ENCODE measurements at regions not wholly inside any gene's neighbourhood (a gene's known extent, or its start where the extent isn't known, plus 50 kb on each side); places are given as distances from the start of the nearest gene placed in this dataset.

DNA sequence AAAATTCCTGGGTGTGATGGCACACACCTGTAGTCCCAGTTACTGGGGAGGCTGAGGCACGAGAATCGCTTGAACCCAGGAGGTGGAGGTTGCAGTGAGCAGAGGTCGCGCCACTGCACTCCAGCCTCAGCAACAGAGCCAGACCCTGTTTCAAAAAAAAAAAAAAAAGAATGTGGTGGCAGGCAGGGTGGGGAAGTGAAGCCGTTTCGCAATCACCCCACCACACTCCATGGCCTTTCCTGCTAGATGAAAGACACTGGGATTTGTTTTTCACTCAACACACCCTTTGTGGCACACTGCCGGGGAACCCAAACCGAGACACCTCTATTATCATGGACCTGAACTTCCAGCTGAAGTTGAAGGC, 172.4 kb upstream of the IQSEC1 start:
- BruUV-seq (replicated peaks): no TSS peak
- Mint-ChIP-seq H3K36me3 (ENCODE audit: insufficient read depth, unreplicated experiment) (no peaks in the 10 kb centered on the region), H3K9me3 (ENCODE audit: low read depth, unreplicated experiment) (no peaks in the 10 kb centered on the region), H3K27me3 (ENCODE audit: unreplicated experiment) (peaks cover 27% of the 10 kb centered on the region), H3K4me1 (ENCODE audit: low read depth, unreplicated experiment) (no peaks in the 10 kb centered on the region), H3K27ac (ENCODE audit: unreplicated experiment) (no peak overlapping the region), H3K4me3 (ENCODE audit: low read depth, unreplicated experiment) (no peak overlapping the region)
- CTCF ChIA-PET: no interaction called here
- TF ChIP-seq, protein P1, sequence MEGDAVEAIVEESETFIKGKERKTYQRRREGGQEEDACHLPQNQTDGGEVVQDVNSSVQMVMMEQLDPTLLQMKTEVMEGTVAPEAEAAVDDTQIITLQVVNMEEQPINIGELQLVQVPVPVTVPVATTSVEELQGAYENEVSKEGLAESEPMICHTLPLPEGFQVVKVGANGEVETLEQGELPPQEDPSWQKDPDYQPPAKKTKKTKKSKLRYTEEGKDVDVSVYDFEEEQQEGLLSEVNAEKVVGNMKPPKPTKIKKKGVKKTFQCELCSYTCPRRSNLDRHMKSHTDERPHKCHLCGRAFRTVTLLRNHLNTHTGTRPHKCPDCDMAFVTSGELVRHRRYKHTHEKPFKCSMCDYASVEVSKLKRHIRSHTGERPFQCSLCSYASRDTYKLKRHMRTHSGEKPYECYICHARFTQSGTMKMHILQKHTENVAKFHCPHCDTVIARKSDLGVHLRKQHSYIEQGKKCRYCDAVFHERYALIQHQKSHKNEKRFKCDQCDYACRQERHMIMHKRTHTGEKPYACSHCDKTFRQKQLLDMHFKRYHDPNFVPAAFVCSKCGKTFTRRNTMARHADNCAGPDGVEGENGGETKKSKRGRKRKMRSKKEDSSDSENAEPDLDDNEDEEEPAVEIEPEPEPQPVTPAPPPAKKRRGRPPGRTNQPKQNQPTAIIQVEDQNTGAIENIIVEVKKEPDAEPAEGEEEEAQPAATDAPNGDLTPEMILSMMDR (IDR thresholded peaks at IDR 0.05; ENCODE audit: unreplicated experiment): no peak
- no peak for DNase-seq
- intact Hi-C loops (cut with micrococcal nuclease; ENCODE audit: unreplicated experiment): no loop called here

DNA sequence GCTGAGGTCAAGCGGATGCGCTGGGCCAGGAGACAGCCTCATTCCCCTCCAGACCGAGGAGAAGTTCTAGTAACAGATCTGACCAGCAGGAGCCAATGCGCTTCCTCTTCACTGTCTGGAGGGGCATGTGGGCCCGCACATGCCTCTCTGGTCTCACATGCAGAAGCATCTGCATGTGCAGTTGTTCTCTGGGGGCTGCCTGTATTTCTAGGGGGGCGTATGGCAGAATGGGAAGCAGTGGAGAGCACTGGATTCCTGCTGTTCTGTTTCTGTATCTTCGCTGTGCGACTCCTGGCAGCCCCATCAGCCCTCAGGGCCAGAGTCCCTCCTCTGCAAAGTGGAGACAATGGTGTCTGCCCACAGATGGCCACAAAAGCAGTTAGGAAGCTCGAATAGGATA, 170.4 kb upstream of the IQSEC1 start:
- H3K9me3 Mint-ChIP-seq (ENCODE audit: low read depth, unreplicated experiment): no peaks in the 10 kb centered on the region
- H3K27ac Mint-ChIP-seq (ENCODE audit: unreplicated experiment): no peak overlapping the region
- no peaks in the 10 kb centered on the region for H3K4me1 Mint-ChIP-seq (ENCODE audit: low read depth, unreplicated experiment)
- TF ChIP-seq, protein P1 (IDR thresholded peaks at IDR 0.05; ENCODE audit: unreplicated experiment): no peak
- CTCF ChIA-PET: no interaction called here
- intact Hi-C loops (cut with micrococcal nuclease; ENCODE audit: unreplicated experiment): no loop called here
- H3K4me3 Mint-ChIP-seq (ENCODE audit: low read depth, unreplicated experiment): no peak overlapping the region
- DNase-seq: no peak
- peaks cover 37% of the 10 kb centered on the region for H3K27me3 Mint-ChIP-seq (ENCODE audit: unreplicated experiment)
- BruUV-seq (replicated peaks): no TSS peak
- no peaks in the 10 kb centered on the region for H3K36me3 Mint-ChIP-seq (ENCODE audit: insufficient read depth, unreplicated experiment)

GRCh38 chr3:13242364-13242737, 169.1 kb upstream of the IQSEC1 start:
- Mint-ChIP-seq H3K27me3 (ENCODE audit: unreplicated experiment) (peaks cover 35% of the 10 kb centered on the region), H3K36me3 (ENCODE audit: insufficient read depth, unreplicated experiment) (no peaks in the 10 kb centered on the region), H3K27ac (ENCODE audit: unreplicated experiment) (no peak overlapping the region), H3K4me3 (ENCODE audit: low read depth, unreplicated experiment) (no peak overlapping the region), H3K4me1 (ENCODE audit: low read depth, unreplicated experiment) (no peaks in the 10 kb centered on the region), H3K9me3 (ENCODE audit: low read depth, unreplicated experiment) (no peaks in the 10 kb centered on the region)
- TF ChIP-seq, protein P1 (IDR thresholded peaks at IDR 0.05; ENCODE audit: unreplicated experiment): no peak
- intact Hi-C loops (cut with micrococcal nuclease; ENCODE audit: unreplicated experiment): no loop called here
- CTCF ChIA-PET: no interaction called here
- no peak for DNase-seq
- BruUV-seq (replicated peaks): no TSS peak

DNA sequence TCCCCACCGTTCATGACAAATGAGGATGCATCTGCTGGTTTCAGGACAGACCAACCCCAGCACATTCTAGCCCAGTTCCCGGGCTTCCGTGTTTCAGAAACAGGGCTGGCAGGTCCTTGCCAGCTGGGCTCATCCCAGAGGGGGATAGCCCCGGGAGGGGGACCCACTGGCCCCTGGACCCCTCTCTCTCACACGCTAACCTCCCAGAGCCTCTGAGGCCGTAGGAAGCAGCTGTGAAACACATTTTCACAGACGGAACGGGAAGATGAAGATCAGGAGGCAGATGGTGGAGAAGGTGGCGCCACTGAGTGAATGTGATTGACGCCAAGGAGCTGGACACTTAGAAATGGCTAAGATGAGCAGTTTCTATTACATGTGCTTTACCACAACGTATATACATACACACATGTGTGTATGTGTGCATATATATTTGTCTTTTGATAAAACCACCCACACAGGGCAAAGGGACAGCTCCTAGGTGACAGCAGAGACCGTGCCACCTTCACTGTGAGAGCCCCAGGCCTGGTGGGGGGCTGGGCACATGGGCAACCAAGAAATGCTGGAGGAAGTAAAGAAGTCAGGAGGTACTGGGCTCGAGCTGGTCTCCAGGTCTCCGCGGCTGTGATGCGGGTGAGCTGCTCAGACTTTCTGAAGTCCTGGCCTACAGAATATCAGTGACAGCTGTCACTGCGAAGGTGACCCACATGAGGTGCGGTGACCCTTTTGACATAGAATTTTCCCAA, 168.6 kb upstream of the IQSEC1 start:
- CTCF ChIA-PET: no interaction called here
- no peak for DNase-seq
- TF ChIP-seq, protein P1 (IDR thresholded peaks at IDR 0.05; ENCODE audit: unreplicated experiment): no peak
- H3K9me3 Mint-ChIP-seq (ENCODE audit: low read depth, unreplicated experiment): no peaks in the 10 kb centered on the region
- H3K4me1 Mint-ChIP-seq (ENCODE audit: low read depth, unreplicated experiment): no peaks in the 10 kb centered on the region
- H3K36me3 Mint-ChIP-seq (ENCODE audit: insufficient read depth, unreplicated experiment): no peaks in the 10 kb centered on the region
- no TSS peak for BruUV-seq (replicated peaks)
- peaks cover 29% of the 10 kb centered on the region for H3K27me3 Mint-ChIP-seq (ENCODE audit: unreplicated experiment)
- no peak overlapping the region for H3K27ac Mint-ChIP-seq (ENCODE audit: unreplicated experiment)
- intact Hi-C loops (cut with micrococcal nuclease; ENCODE audit: unreplicated experiment): no loop called here
- no peak overlapping the region for H3K4me3 Mint-ChIP-seq (ENCODE audit: low read depth, unreplicated experiment)
